ENCODE measurements at regions not wholly inside any gene's neighbourhood (a gene's known extent, or its start where the extent isn't known, plus 50 kb on each side); places are given as distances from the start of the nearest gene placed in this dataset.

- intact Hi-C loops (cut with DNase I), result no loop called here
- 44 to 58% methylated on average over 5 of the region's 5 CpGs for WGBS, 2 donors
- Histone ChIP-seq H3K4me1 (peaks cover 4% of the 10 kb centered on the region), H3K4me3 (no peak overlapping the region), H3K9me3 (no peaks in the 10 kb centered on the region), H3K27me3 (no peaks in the 10 kb centered on the region), H3K36me3 (replicated peaks in 1 of 2; ENCODE audit: insufficient read depth in 1 of 2, low read depth in 2 of 2) (no peaks in the 10 kb centered on the region), H3K27ac (no peak overlapping the region)
- TF ChIP-seq POLR2A (IDR thresholded peaks at IDR 0.05), result no peak
- TF ChIP-seq CTCF (IDR thresholded peaks at IDR 0.05), result no peak
- ATAC-seq (no peak), DNase-seq (peak in 3 of 4 donors; percentile 20 to 49 (median 29))
Observed at GRCh38 chr10:91032611-91033206, 111.8 kb upstream of the ANKRD1 start.

- ATAC-seq, result no peak
- H3K4me3 ChIP-seq, result no peak overlapping the region
- no peak overlapping the region for H3K27ac ChIP-seq
- H3K36me3 ChIP-seq (replicated peaks in 1 of 2; ENCODE audit: insufficient read depth in 1 of 2, low read depth in 2 of 2), result no peaks in the 10 kb centered on the region
- TF ChIP-seq POLR2A (IDR thresholded peaks at IDR 0.05) (no peak), CTCF (IDR thresholded peaks at IDR 0.05) (no peak)
- H3K27me3 ChIP-seq, result no peaks in the 10 kb centered on the region
- intact Hi-C loops (cut with DNase I), result no loop called here
- H3K9me3 ChIP-seq, result no peaks in the 10 kb centered on the region
- no peak for DNase-seq
- 34 to 36% methylated on average over 6 of the region's 6 CpGs for WGBS, 2 donors
- peaks cover 4% of the 10 kb centered on the region for H3K4me1 ChIP-seq
Observed at GRCh38 chr10:91033324-91033950, 112.5 kb upstream of the ANKRD1 start.

GRCh38 chr10:91034042-91034441, 113.2 kb upstream of the ANKRD1 start:
- WGBS, 2 donors, result 42 to 46% methylated on average over 3 of the region's 3 CpGs
- intact Hi-C loops (cut with DNase I), result no loop called here
- Histone ChIP-seq H3K27ac (no peak overlapping the region), H3K9me3 (no peaks in the 10 kb centered on the region), H3K4me3 (no peak overlapping the region), H3K4me1 (peaks cover 4% of the 10 kb centered on the region), H3K27me3 (no peaks in the 10 kb centered on the region), H3K36me3 (replicated peaks in 1 of 2; ENCODE audit: insufficient read depth in 1 of 2, low read depth in 2 of 2) (no peaks in the 10 kb centered on the region)
- ATAC-seq (no peak), DNase-seq (no peak)
- no peak for TF ChIP-seq CTCF (IDR thresholded peaks at IDR 0.05)
- no peak for TF ChIP-seq POLR2A (IDR thresholded peaks at IDR 0.05)

- intact Hi-C loops (cut with DNase I), result no loop called here
- Histone ChIP-seq H3K27ac (no peak overlapping the region), H3K9me3 (no peaks in the 10 kb centered on the region), H3K4me3 (no peak overlapping the region), H3K27me3 (no peaks in the 10 kb centered on the region), H3K4me1 (peaks cover 4% of the 10 kb centered on the region), H3K36me3 (replicated peaks in 1 of 2; ENCODE audit: insufficient read depth in 1 of 2, low read depth in 2 of 2) (no peaks in the 10 kb centered on the region)
- ATAC-seq (no peak), DNase-seq (peak; percentile 24 to 63 (median 43))
- 27 to 33% methylated on average over 9 of the region's 9 CpGs for WGBS, 2 donors
- TF ChIP-seq POLR2A (IDR thresholded peaks at IDR 0.05), result no peak
- TF ChIP-seq CTCF (IDR thresholded peaks at IDR 0.05), result no peak
Observed at GRCh38 chr10:91034494-91035159, 113.7 kb upstream of the ANKRD1 start.

Measured in body of pancreas (tissue), 4 donors.